Tibial nerve (tissue), 4 donors: ENCODE measurements at regions not wholly inside any gene's neighbourhood (a gene's known extent, or its start where the extent isn't known, plus 50 kb on each side); places are given as distances from the start of the nearest gene placed in this dataset.

ENCODE experiments used
- DNase-seq, 2 donors: peaks; one replicate each; pipeline ENCODE4 v3.0.0-alpha.2; 2019; ENCODE audit warnings: low spot score in 2 of 2
- H3K27ac ChIP-seq, 4 donors: fragments of 200-600 bp; sonication (generic) in 3 of 4; one replicate each; pipeline ENCODE4 v1.5.1; 2017 to 2019; ENCODE audit warnings: mild to moderate bottlenecking in 1 of 4
- H3K27me3 ChIP-seq, 2 donors: fragments of 200-600 bp; sonication (generic) in 1 of 2; one replicate each; pipeline versions ENCODE4 v1.5.1 to v1.6.0; 2017 to 2019
- H3K36me3 ChIP-seq, 3 donors: fragments of 200-600 bp; sonication (generic); one replicate each; pipeline ENCODE4 v1.5.1; 2018 to 2019
- H3K4me1 ChIP-seq, 4 donors: fragments of 200-600 bp; sonication (generic) in 3 of 4; one replicate each; pipeline ENCODE4 v1.5.1; 2017 to 2019
- H3K4me3 ChIP-seq, 4 donors: fragments of 200-600 bp; sonication (generic) in 3 of 4; one replicate each; pipeline ENCODE4 v1.5.1; 2017 to 2019; ENCODE audit warnings: mild to moderate bottlenecking in 1 of 4, moderate library complexity in 1 of 4
- H3K9me3 ChIP-seq, 4 donors: fragments of 200-600 bp; sonication (generic) in 3 of 4; one replicate each; pipeline ENCODE4 v1.5.1; 2017 to 2019
- CTCF ChIP-seq, 5 experiments: fragments of 200-600 bp in 3 of 5; fragments of 450-650 bp in 2 of 5; sonication (generic) in 3 of 5; IDR thresholded peaks; one replicate each; pipeline ENCODE4 v1.5.1; 2016 to 2019; ENCODE audit warnings: antibody characterized with exemption in 5 of 5, mild to moderate bottlenecking in 3 of 5, moderate library complexity in 2 of 5
- EP300 ChIP-seq, 2 donors: sonication (generic); formaldehyde crosslinking; IDR thresholded peaks; one replicate each; pipeline ENCODE4 v1.6.1; 2017; ENCODE audit warnings: antibody characterized with exemption in 2 of 2, mild to moderate bottlenecking in 1 of 2
- POLR2A ChIP-seq, 2 donors: fragments of 450-650 bp; IDR thresholded peaks; one replicate each; pipeline ENCODE4 v1.6.1; 2017; ENCODE audit warnings: antibody characterized with exemption in 2 of 2, mild to moderate bottlenecking in 2 of 2, moderate library complexity in 2 of 2
- WGBS, 2 donors: methylation state at CpG; one replicate each; pipeline ENCODE4 v1.1.5; 2018; 5-methylcytosine and 5-hydroxymethylcytosine counted together

GRCh38 chr3:176416870-176417269 lies 780.4 kb downstream of the TBL1XR1 start:
- Histone ChIP-seq H3K9me3 (no peaks in the 10 kb centered on the region), H3K27me3 (no peaks in the 10 kb centered on the region), H3K36me3 (no peaks in the 10 kb centered on the region), H3K27ac (no peak overlapping the region), H3K4me3 (no peak overlapping the region), H3K4me1 (peaks cover 0 to 9% (median 0%) of the 10 kb centered on the region in 4 donors)
- no peak for TF ChIP-seq CTCF (IDR thresholded peaks at IDR 0.05)
- no peak for TF ChIP-seq POLR2A (IDR thresholded peaks at IDR 0.05)
- no peak for TF ChIP-seq EP300 (IDR thresholded peaks at IDR 0.05)
- DNase-seq, result no peak
- 64 to 80% methylated on average over 3 of the region's 3 CpGs for WGBS, 2 donors

- Histone ChIP-seq H3K4me3 (no peak overlapping the region), H3K27ac (no peak overlapping the region), H3K4me1 (peaks cover 0 to 9% (median 0%) of the 10 kb centered on the region in 4 donors), H3K36me3 (no peaks in the 10 kb centered on the region), H3K27me3 (no peaks in the 10 kb centered on the region), H3K9me3 (no peaks in the 10 kb centered on the region)
- 36 to 40% methylated on average over 4 of the region's 4 CpGs for WGBS, 2 donors
- DNase-seq, result no peak
- TF ChIP-seq CTCF (IDR thresholded peaks at IDR 0.05) (no peak), EP300 (IDR thresholded peaks at IDR 0.05) (no peak), POLR2A (IDR thresholded peaks at IDR 0.05) (no peak)
Observed at GRCh38 chr3:176415661-176416295, 781.5 kb downstream of the TBL1XR1 start.

- TF ChIP-seq CTCF (IDR thresholded peaks at IDR 0.05), result no peak
- TF ChIP-seq POLR2A (IDR thresholded peaks at IDR 0.05), result no peak
- no peak for TF ChIP-seq EP300 (IDR thresholded peaks at IDR 0.05)
- no peak for DNase-seq
- Histone ChIP-seq H3K4me3 (no peak overlapping the region), H3K36me3 (no peaks in the 10 kb centered on the region), H3K27ac (no peak overlapping the region), H3K4me1 (peaks cover 0 to 9% (median 0%) of the 10 kb centered on the region in 4 donors), H3K27me3 (no peaks in the 10 kb centered on the region), H3K9me3 (no peaks in the 10 kb centered on the region)
- 83 to 84% methylated on average over 3 of the region's 3 CpGs for WGBS, 2 donors
Observed at GRCh38 chr3:176412771-176413170, 784.5 kb downstream of the TBL1XR1 start.

GRCh38 chr3:176403531-176403930 lies 793.8 kb downstream of the TBL1XR1 start:
- Histone ChIP-seq H3K9me3 (no peaks in the 10 kb centered on the region), H3K36me3 (no peaks in the 10 kb centered on the region), H3K27me3 (no peaks in the 10 kb centered on the region), H3K27ac (no peak overlapping the region), H3K4me1 (no peaks in the 10 kb centered on the region), H3K4me3 (no peak overlapping the region)
- WGBS, 2 donors, result 91 to 97% methylated on average over 1 of the region's 1 CpG
- no peak for DNase-seq
- TF ChIP-seq CTCF (IDR thresholded peaks at IDR 0.05) (no peak), POLR2A (IDR thresholded peaks at IDR 0.05) (no peak), EP300 (IDR thresholded peaks at IDR 0.05) (no peak)

GRCh38 chr3:176401211-176401610 lies 796.1 kb downstream of the TBL1XR1 start:
- no peaks in the 10 kb centered on the region for H3K4me1 ChIP-seq
- peaks cover 0 to 5% (median 0%) of the 10 kb centered on the region in 4 donors for H3K9me3 ChIP-seq
- WGBS, 2 donors, result 64 to 73% methylated on average over 3 of the region's 3 CpGs
- H3K27ac ChIP-seq, result no peak overlapping the region
- H3K27me3 ChIP-seq, result no peaks in the 10 kb centered on the region
- no peak overlapping the region for H3K4me3 ChIP-seq
- TF ChIP-seq CTCF (IDR thresholded peaks at IDR 0.05) (no peak), EP300 (IDR thresholded peaks at IDR 0.05) (no peak), POLR2A (IDR thresholded peaks at IDR 0.05) (no peak)
- DNase-seq, result no peak
- no peaks in the 10 kb centered on the region for H3K36me3 ChIP-seq
